GM21737 (cell line): ENCODE measurements at regions not wholly inside any gene's neighbourhood (a gene's known extent, or its start where the extent isn't known, plus 50 kb on each side); places are given as distances from the start of the nearest gene placed in this dataset.

ENCODE experiments used
- ATAC-seq: cut with Tn5 transposase; IDR thresholded peaks from one replicate; pipeline ENCODE4 v1.9.1; 2021; ENCODE audit warnings: mild to moderate bottlenecking, moderate library complexity; ENCODE audit not compliant: unreplicated experiment

DNA sequence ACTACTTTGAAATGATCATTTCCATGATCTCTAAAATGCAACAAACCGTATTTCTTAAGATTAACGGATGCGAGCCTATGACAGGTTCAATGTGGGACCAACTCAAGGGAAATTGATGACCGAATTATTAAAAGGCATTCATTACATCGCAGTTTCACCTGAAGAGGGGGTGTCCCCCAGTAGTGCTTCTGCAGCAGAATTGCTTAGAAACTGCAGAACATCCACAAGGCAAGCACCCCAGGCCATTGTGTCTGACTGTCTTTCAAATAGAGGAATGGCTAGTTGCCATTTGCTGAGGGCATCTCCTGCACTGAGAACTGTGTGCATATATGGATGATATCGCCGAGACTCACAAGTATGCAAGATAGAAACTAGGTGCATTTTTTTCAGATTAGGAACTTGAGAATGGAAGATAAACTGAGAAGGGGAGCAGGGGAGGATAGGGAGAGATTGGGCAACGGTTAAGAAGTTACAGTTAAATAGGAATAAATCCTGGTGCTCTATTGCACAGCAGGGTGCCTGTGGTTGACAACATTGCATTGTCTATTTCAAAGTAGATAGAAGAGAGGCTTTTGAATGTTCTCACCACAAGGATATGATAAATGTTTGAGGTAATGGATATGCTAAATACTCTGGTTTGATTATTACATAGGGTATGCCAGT, 234.3 kb upstream of the PLEKHG7 start:
- ATAC-seq, result no peak

DNA sequence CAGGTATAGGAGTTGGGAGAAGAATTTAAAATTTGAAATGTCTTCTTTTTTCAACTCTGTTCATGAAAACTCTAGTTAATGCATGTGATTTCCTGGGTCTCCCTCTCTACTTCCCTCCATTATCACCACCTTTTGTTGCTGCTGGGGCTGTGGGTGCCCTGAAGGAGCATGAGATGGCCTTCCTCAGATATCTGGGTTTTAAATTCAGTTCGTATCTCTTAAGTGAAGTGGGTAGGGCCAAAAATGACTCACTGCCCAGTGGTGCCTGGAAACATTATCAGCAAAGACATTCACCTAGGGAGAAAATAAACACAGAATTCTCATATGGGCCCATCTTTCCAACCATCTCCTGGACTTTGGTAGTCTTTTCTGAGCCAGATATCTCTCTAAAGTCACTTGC, 234.9 kb upstream of the PLEKHG7 start:
- ATAC-seq, result no peak

- ATAC-seq, result peak; percentile 39
Observed at GRCh38 chr12:92466391-92467305, 236.1 kb upstream of the PLEKHG7 start.

DNA sequence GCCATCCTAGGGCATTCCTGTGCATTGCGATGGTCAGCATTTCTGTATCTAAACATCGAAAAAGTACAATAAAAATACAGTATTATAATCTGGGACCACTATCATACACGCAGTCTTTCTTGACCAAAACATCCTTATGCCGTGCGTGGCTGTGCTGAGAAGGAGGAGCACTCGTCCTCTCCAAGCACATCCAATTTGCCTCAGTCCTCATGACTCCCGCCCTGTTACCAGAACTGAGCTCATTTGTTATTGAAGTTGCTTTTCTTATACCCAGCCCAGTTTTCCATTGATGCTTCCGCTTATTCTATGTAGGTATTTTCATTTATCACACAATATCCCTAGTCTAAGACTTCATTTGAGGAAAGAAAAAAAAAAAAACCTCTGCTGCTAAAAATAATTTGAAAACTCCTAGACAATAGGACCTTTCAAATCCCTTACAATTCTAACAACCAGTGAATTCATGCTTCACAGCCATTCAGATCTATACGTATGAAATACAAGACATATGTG, 236.9 kb upstream of the PLEKHG7 start:
- no peak for ATAC-seq

DNA sequence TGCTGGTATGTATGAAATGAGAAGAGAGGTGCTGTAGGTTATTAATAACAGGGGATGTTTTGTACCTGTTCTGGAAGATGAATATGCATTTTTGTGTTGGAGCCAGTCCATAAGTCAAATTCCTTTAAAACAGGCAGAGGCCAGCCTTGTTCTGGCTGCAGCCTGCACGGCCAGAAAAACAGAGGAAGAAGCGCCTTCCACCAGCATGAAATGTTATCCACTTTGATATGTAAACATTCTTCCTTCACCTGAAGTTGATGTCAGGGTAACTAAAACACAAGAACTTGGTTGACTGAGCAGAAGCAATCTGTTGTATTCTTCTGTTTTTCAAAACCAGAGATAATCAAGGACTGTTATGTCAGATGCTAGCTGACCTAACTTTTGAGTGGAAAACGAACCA, 237.9 kb upstream of the PLEKHG7 start:
- ATAC-seq, result no peak

GRCh38 chr12:92463171-92463570, 239.6 kb upstream of the PLEKHG7 start:
- ATAC-seq, result no peak

- no peak for ATAC-seq
Observed at GRCh38 chr12:92462527-92462926, 240.3 kb upstream of the PLEKHG7 start.

GRCh38 chr12:92462049-92462448, 240.7 kb upstream of the PLEKHG7 start:
- peak; percentile 59 for ATAC-seq

DNA sequence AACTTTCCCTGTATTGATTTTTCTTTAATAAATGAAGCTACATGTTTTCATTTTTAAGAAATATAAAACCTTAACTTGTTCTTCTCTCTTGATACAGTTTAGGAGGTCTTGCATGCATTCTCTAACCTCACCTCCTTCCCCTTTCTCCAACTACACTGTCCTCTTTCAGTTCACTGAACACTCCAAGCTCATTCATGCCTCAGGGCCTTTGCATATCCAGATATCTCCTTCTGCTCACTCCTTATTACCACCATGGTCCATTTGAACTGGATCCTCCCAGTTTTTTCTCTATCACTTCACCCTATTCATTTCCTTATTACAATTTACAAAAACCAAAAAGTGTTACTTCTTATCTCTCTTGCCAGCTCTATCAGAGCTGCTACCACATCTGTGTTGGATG, 242.9 kb upstream of the PLEKHG7 start:
- ATAC-seq, result no peak

DNA sequence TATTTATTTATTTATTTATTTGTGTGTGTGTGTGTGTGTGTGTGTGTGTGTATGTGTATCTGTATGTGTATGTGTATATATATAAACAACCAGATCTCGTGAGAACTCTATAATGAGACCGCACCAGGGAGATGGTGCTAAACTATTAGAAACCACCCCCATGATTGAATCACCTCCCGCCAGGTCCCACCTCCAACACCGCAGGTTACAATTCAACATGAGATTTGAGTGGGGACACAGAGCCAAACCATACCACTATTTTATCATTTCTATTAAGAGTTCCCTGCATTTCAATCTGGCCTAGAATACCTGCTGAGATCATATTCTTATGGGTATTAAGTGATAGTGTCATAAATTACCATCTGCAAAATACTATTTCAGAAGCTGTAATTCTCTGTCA, 243.8 kb upstream of the PLEKHG7 start:
- ATAC-seq, result no peak

DNA sequence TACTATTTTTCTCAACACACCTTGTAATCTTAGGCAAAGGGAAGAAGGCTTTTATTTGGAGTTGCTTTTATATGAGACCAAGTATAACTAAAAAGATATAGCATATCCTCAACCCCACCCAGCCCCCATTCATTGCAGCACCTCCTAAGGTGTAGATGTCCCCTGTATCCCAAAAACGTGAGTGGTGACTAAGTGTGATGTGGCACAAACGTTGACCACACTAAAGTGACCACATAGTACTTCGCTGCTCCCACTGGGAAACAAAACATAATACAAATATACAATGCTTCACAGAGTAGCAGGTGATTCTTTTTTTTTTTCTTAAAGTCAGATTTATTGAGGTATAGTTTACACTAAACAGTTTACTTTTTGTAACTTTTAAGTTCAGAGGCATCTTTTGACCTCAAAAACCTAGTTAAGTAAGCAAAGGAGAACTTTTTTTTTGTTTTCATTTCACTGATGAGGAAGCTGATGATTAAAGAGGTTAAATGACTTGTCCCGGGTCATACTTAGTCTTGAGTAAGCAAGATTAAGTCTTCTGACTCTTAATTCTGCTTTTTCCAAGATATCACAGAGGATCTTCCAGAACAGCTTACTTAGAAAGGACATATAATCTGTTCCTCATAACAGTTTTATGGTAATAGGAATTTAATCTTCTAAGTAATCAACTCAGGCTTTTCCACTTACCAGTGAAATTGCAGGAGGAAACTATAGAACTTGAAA, 245.2 kb upstream of the PLEKHG7 start:
- no peak for ATAC-seq

GRCh38 chr12:92452763-92453162, 250.0 kb upstream of the PLEKHG7 start:
- no peak for ATAC-seq

GRCh38 chr12:92446083-92446460, 256.7 kb upstream of the PLEKHG7 start:
- ATAC-seq, result no peak

GRCh38 chr12:92445253-92446082, 257.3 kb upstream of the PLEKHG7 start:
- ATAC-seq, result peak; percentile 81

GRCh38 chr12:92444763-92445162, 258.0 kb upstream of the PLEKHG7 start:
- peak; percentile 41 for ATAC-seq

GRCh38 chr12:92442782-92443181, 260.0 kb upstream of the PLEKHG7 start:
- ATAC-seq, result no peak

- no peak for ATAC-seq
Observed at GRCh38 chr12:92440072-92440471, 262.7 kb upstream of the PLEKHG7 start.

- ATAC-seq, result no peak
Observed at GRCh38 chr12:92439420-92439805, 263.4 kb upstream of the PLEKHG7 start.

DNA sequence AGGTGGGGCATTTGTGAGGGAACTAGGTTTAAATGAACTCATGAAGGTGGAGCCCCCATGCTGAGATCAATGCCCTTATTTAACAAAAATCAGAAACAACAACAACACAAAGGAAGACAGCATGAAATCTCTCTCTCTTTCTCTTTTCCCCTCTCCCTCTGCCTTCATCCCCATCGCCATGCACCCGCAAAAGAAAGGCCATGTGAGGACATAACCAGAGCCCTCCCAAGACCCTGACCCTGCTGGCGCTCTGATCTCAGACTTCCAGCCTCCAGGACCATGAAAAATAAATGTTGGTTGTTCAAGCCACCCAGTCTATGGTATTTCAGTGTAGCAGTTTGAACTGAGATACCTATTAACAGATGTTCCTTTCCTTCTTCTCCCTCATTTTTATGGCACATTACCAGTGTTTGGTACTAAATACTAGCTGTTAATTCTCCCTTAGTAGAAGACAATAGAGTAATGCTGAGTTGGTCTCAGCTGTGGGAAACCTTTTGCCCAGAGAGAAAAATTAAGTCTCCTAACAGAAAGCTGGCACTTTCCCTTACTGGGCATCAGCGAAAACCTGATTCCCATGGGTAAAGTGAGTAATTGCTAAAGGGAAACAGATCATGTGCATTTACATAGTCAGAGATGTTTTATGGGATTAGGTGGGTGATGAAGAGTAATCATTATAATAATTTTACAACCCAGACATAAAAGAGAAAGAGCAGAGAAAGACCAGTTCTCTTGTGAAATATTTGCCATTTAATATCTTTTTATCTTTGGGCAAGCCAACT, 264.0 kb upstream of the PLEKHG7 start:
- ATAC-seq, result no peak

DNA sequence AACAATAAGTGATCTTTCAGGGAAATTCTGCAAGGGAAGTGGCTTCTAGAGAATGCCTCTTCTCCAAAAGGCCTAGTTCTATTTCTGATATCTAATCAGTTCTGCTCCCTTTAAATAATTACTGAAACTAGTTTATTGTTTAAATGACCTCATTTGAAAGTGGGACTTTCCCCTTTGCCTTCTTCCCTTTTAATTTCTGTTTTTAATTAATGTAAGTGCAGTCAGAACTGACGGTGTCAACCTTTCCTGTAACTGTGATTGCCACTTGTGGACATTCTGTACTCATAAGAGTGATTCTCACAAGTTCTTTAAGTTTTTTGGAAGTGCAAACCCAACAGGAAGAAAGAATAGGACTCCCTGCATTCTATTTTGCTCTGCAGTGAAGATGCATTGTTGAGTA, 265.3 kb upstream of the PLEKHG7 start:
- no peak for ATAC-seq
